GM19455 (cell line): ENCODE measurements at regions not wholly inside any gene's neighbourhood (a gene's known extent, or its start where the extent isn't known, plus 50 kb on each side); places are given as distances from the start of the nearest gene placed in this dataset.
A peak's percentile ranks its signal among the peaks of the same experiment; 100 is the strongest.

Source experiments
- ATAC-seq: cut with Tn5 transposase; IDR thresholded peaks from one replicate; pipeline ENCODE4 v1.9.1; 2021; ENCODE audit not compliant: unreplicated experiment

DNA sequence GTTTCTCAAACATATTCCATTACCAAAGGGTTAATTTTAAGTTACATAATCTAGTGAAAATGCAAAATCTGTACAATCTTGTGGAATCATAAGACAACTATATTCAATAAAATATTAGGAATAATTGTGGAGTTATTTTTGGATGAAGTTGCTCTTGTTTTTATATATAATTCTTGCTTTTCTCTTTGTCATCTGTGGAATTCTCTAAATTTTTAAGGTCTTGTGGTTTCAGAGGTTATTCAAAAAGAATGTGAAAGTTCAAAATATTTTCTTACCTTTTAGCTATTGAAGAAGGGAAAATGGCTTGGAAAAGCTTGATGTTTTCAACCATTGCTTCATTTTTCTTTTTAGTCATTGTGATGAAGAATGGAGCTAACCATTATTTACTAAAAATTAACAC is 552.1 kb downstream of the TFEC start:
- ATAC-seq = no peak

DNA sequence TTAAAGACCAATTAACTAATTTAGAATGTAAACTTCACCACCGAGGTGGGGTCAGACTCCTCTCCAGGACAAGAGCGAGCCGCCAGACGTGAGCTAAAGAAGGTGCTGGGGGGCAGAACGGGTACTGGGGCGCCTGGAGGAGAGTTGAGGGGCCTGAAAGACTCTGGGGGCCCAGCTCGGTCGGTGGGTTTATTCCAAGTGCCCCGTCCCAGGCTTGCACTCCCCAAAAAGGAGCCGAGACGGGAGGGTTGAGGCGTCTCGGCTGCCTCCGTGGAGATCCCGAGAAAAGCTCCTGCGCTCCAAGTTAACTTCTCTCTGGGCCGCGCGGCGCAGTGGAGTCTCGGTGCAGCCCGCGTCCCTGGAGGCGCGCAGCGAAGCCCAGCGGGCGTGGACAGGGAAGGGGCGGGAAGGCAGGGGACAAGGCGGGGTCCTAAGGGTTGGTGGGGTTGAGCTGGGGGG is 553.3 kb downstream of the TFEC start:
- ATAC-seq = no peak

DNA sequence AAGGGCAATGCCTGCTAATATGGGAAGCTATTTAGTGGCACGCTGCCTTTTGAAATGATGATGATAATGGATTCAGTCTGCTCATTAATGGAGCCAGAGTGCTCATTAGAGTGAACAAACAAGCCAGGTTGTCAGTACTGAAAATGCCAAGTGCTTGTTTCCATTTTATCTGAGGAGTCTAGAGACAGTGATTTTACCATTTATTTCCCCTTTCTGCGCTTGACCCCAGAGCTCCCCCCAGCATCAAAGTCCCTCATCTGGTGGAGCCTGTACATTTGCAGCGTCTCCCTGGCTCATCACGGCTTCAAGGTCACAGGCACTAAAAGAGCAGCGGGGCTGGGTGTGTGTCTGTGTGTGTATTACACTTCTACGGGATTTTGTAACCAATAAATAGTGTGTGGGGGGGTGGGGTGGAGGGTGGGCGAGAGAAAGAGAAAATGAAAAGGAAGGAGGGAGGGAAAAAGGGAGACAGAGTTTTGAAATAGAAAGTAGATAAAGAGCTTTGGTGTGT is 553.8 kb downstream of the TFEC start:
- no peak for ATAC-seq

DNA sequence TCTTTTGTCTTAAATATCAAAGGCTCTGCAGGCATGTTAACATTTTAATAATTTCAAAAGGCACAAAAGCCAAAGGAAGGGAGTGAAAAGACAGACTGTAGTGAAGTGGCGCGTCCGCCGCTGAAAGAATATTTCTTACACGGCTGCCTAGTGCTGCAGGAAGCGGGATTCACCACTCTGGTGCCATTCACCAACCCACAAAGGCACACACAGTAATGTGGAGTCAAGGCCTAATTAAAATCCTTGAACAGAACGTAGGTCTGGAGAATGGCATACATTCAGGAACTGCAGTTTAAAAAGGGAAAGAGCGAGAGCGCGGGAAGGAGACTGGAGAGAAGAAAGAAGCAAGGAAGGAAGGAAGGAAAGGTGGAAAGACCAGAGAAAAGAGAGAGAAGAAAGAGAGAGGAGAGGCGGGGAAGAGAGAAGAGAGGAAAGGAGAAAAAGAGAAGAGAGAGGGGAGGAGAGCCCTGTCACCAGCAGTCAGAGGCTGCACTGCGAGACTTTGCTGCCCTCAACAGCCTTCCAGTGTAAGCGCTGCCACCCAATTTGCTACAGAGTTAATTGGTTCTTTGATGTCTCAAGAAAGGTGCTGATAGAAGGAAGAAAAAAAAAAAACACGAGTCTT is 554.0 kb downstream of the MDFIC start:
- no peak for ATAC-seq

DNA sequence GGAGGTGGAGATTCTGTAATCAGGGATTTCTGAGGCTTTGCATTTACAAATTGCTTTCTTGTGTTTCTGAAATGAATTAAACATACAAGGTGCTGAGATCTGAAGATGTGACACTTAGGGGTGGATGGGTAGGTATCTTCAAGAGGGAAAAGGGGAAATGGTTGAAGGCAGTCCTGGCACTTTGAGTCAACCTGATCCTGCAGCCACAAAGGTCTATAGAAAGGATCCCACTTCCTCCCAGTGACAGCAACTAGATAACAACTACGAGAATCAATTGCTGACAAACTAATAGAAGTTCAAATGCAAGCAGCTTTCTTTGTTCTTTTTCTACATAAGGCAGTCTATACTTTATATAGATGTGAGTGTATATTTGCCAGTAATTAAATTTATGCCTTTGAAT is 553.3 kb downstream of the MDFIC start:
- no peak for ATAC-seq

DNA sequence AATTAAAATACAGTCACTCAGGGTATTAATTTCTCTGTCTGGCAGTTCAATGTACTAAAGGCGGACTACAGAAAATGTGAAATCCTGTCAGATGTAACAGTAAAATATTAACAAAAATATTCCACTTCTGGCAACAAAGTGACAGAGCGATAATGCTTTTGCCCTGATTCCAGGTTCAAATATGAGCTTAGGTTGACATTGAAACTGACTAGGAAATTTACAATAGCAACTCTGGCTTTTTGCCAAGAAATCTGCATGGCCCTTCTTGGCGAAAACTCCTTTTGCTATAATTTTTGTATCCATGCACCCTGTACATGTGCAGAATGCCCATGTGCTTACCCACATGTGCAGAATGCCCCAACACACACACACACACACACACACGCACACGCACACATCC is 552.2 kb downstream of the MDFIC start:
- ATAC-seq = no peak

DNA sequence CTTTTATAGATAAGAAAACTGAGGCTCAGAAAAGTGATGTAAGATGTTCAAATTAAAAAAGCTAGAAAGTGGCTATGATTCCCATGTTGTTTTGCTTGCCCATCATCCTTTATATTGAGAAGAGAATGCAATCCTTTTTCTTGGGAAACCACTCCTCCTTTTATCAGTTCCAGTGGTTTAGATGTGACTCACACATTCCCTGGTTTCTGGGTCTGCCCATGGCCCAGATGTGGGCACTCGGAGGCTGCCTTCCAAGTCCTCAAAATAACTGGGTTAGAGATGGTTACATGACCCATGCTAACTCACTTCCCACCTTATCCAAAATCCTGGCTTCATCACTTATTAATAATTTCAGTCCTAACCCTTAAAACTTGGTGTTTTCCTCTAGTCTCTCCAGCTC is 550.0 kb downstream of the MDFIC start:
- ATAC-seq = no peak

DNA sequence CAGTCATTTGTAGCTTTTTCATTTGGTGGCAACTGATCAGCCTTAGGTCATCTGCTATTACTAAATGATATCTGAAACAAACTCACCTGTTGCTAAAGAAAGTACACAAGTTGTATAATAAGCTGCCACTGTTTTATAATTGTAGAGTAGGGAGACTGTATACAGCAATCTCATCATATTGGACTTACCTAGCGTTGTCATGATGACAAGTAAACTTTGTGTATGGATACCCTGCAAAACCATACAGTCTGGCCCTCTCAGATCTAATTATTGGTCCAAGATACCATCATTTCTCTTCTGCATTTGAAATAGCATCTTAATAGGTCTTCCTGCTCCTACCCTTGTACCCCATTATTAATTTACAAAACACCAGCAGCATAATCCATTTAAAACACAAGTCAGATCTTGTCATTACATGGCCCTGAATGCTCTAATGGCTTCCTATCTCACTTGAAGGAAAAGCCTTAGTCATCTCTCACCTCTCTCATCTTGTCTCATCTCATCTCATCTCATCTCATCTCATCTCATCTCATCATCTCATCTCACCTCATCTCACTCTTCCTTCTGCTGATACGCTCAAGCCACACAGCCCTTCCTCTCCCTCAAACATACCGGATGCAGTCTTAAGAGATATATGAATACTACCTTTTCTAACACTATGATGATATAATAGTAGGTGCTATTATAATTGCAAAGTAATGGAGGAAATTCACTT is 540.6 kb downstream of the MDFIC start:
- no peak for ATAC-seq

DNA sequence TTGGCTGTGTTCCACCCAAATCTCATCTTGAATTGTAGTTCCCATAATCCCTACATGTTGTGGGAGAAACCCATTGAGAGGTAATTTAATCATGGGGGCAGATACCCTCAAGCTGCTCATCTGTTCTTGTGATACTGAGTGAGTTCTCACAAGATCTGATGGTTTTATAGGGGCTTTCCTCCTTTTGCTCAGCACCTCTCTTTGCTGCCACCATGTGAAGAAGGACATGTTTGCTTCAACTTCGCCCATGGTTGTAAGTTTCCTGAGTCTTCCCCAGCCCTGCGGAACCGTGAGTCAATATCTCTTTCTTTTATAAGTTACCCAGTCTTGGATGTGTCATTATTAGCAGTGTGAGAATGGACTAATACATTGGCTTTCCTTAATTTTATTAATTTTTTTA is 527.8 kb downstream of the MDFIC start:
- no peak for ATAC-seq

DNA sequence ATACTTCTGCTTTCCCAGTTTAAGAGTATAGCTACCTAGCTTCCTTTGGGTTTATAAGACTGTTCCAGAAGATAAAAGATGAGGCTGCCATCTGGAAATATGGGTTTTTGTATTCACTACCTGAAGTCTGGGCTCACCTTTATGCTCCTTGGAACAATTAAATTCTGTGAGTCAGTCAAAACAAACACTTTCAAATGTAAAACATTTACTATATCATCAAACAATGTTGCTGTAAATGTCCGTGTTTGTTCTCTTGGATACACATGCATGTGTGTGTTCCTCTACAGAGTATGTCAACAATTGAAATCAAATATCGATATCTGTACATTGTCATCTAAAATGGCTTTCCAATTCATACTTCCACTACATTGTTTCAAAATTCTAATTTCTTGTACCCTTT is 525.6 kb downstream of the MDFIC start:
- ATAC-seq = no peak

DNA sequence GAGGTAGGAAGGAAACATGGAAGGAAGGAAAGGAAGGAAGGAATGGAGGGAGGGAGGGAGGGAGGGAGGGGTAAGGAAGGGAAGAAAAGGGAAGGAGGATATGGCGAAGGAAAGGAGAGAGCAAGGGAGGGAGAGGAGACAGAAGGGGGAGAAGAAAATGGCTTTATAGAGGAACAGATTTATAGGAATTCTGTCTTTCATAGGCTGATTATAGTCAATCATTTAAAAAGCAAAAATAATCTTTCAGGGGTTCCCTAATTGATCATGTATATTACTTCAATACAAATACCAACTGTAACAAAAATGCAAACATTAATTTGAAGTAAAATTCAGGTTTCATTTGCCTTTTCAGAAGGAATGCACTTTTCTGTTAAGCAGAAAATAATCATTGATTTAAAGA is 519.1 kb downstream of the MDFIC start:
- no peak for ATAC-seq

DNA sequence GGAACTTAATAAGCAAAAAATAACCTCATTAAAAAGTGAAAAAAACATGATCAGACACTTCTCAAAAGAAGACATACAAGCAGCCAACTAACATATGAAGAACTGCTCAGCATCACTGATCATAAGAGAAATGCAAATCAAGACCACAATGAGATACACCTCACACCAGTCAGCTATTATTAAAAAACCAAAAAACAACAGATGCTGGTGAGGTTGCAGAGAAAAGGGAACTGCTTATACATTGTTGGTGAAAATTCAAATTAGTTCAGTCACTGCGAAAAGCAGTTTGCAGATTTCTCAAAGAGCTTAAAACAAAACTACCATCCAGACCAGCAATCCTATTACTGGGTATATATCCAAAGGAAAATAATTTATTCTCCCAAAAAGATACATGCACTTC is 513.3 kb downstream of the MDFIC start:
- ATAC-seq = peak; percentile 87

DNA sequence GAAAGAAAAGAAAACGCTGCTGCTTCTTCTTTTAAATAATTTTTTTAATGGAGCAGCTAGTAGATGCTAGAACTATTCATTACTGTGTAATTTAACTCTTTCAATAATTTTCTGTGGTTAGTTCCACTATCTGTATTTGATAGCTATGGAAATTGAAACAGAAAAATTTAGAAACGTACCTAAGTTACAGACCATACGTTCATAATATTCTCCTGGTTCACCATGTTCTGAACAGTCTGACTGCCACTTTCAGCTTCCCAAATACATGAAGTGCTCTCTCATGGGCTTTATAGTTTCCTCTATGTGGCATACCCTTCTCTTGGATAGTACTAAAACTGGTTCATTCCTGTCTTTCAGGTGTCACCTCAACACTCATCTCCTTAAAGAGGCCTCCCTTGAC is 508.0 kb downstream of the MDFIC start:
- no peak for ATAC-seq

DNA sequence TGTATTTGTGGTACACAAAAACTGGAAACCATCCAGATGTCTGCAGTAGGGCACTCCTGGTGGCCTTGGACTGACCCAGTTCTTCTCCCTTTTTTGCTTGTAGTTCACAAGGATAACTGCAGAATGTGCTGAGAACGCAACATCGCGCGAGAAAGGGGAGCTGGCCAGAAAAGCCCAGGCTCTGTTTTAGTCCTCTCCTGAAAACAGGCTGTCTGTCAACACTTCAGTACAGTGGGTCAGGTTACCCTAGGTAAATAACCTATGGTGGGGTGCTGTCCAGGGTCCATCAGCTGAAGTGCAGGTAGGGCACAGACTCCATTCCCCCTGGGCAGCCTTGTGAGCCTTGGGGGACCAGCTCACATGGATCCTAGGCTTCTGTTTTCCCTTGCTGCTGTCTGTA is 495.8 kb downstream of the MDFIC start:
- no peak for ATAC-seq

DNA sequence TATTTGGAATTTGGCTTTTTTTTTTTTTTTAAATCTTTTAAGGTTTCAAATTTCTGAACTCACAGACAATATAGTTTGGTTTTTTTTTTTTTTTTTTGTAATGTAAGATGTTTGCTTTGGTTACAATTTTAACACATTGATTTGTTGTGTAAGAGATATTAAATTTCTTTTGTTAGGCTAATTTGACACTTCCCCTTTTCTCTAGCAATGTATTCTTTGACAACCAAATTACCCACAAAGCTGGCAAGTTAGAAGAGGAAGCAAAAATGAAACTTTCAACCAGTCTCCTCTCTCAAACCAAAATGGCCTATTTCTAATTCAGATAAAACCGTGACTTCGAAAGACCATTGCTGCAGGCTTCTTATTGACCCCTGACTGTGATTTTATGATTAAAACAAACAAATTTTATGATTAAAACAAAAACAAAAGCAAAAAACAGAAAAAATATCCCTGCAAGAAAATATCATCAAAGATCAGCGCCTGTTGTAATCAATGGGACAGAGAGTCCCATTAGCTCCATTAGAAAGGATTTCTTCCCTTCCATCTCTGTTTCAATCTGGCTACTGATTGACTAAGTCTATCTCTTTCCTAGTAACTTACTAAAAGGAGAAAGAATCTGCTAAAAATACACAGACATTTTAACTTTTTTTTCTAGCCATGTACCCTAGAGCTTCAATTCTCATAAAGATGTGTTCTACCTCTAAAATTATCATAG is 489.2 kb downstream of the MDFIC start:
- ATAC-seq = peak; percentile 88

DNA sequence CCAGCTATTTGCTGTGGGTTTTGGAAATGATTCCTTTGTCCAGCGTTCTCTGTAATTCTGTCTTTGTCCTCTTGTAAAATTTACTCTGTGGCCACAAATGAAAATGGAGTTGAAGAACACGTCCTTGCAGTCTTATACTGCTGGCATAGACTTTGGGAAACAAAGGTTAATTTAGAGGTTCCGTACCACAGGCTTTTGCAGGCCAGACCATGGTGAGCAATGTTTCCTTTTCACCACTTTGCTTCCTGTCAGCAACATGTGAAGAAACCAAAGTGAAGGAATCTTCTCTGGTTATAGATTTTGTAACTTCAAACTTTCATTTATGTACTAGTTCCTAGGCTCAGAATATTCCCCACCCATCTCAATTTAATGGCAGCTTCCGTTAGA is 488.5 kb downstream of the MDFIC start:
- peak; percentile 11 for ATAC-seq

DNA sequence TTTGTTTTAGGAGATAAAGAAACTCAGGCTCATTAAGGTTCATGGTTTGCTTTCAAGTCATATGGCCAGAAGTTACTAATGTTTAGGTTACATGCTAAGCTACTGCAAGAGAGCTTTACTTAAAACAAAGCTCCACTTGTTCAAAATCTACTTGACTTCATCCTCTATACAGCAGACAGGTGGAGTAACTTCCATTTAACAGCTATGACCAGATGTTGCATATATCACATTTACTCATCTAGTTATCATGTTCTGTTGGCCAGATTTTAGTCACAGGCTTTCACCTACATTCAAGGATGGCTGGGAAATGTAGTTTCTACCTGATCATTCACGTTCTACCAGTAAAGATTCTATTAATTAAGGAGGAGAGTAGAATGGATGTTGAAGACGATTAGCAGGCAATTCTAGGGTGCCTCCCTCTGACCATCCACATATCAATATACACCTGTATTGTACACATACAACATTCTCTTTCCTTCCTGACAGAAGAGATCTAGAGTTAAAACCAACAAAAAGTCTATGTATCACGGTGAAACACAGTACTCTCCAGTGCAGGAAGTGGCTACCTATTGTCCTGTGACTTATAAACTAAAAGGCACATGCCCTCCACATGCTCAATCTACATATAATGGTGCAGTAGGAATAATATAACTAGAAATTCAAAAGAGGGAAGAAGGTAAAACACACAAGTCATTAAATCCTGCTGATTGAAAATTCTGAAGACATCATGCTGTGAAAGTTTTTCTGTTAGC is 488.0 kb downstream of the MDFIC start:
- no peak for ATAC-seq

DNA sequence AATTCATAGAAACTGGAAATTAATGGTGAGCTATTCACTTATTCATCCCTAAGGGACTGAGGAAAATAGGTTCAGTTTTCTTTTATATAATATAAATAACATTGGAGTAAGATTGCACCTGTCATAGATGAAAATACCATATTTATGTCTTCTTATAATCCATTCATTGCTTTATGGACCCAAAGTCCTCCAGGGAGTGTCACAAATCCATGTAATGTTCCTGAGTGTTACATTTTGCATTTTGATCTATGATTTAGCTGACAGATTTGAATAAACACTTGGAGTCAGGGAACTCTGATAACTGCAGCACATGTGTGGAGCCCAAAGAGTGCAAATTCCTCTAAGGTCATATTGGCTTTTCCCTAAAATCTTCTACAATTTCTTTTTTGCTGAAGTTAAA is 484.3 kb downstream of the MDFIC start:
- ATAC-seq = no peak

DNA sequence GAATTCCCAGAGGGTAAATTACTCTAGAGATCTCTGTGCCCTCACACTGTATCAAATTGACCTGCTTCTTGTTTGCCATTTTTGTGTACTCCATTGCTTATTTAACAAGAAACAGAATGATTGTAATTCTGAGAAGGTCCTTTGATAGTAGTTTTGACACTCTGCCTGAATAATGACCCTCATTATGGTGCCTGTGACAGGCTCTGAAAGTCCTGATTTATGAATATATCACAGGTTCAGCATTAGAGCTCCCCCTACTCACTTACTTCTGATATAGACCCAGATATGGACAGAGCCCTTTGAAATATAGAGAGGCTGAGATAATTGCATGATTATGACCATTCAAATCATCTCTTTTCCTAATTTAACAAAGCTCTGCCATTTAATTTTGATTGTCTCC is 465.2 kb downstream of the MDFIC start:
- no peak for ATAC-seq

DNA sequence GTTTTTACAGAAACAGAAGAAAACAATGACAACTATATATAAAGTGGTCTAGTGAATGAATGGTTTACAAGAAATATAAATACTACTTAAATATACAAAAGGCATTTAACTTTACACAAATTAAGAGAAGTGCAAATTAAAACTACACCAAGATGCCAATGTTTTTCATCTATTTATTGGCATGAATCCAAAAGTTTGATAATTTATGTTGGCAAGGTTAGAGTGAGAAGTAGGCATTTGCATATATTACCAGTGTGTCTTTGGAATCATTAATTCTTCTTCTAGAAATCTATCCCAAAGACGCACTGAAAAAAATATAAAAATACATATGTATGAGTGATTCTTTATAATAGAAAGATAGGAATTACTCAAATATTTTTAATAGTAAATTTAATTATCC is 457.4 kb downstream of the MDFIC start:
- no peak for ATAC-seq

DNA sequence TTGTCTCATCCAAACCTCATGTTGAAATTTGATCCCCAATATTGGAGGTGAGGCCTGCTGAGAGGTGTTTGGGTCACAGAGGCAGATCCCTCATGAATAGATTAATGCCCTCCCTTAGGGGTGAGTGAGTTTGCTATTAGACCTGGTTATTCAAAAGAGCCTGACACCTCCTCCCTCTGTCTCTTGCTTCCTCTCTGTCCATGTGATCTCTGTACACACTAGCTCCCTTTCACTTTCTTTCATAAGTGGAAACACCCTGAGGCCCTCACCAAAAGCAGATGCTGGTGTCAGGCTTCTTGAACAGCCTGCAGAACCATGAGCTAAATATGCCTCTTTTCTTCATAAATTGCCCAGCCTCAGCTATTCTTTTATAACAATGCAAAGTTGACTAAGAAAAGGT is 447.1 kb downstream of the MDFIC start:
- no peak for ATAC-seq
